Neural cell (in vitro differentiated cells): ENCODE measurements at regions not wholly inside any gene's neighbourhood (a gene's known extent, or its start where the extent isn't known, plus 50 kb on each side); places are given as distances from the start of the nearest gene placed in this dataset.

Experiments
- H2AFZ ChIP-seq: fragments of 200-600, 300-800 bp; sonication (generic), shearing (Covaris generic); 2 replicates; pipeline ENCODE4 v1.6.0; 2014; ENCODE audit warnings: low read depth, mild to moderate bottlenecking, antibody characterized with exemption, low read length, moderate library complexity
- H3F3A ChIP-seq: fragments of 200-600 bp; shearing (Covaris generic); 2 replicates; pipeline ENCODE4 v1.6.1; 2016; ENCODE audit warnings: mild to moderate bottlenecking, moderate library complexity, mixed read lengths, antibody characterized with exemption, low read length; ENCODE audit not compliant: insufficient read depth, poor library complexity, severe bottlenecking
- H3K27ac ChIP-seq: fragments of 200-600, 300-800 bp; sonication (generic), shearing (Covaris generic); 2 replicates; pipeline ENCODE4 v1.5.1; 2014; ENCODE audit warnings: mild to moderate bottlenecking, low read length, moderate library complexity
- H3K27me3 ChIP-seq: fragments of 300-800, 200-600 bp; sonication (generic), shearing (Covaris generic); 2 replicates; pipeline ENCODE4 v1.6.0; 2014; ENCODE audit warnings: mild to moderate bottlenecking, low read depth, low read length, moderate library complexity; ENCODE audit not compliant: insufficient read depth
- H3K36me3 ChIP-seq: fragments of 300-800, 200-600 bp; sonication (generic), shearing (Covaris generic); 2 replicates; pipeline ENCODE4 v1.5.1; 2014; ENCODE audit warnings: mild to moderate bottlenecking, antibody characterized with exemption, low read length, moderate library complexity; ENCODE audit not compliant: insufficient read depth
- H3K4me2 ChIP-seq: fragments of 300-800, 200-600 bp; sonication (generic), shearing (Covaris generic); 2 replicates; pipeline ENCODE4 v1.6.0; 2014; ENCODE audit warnings: mild to moderate bottlenecking, low read length
- H3K4me3 ChIP-seq: fragments of 300-800, 200-600 bp; sonication (generic), shearing (Covaris generic); 2 replicates; pipeline ENCODE4 v1.5.1; 2014; ENCODE audit warnings: mild to moderate bottlenecking, low read length, moderate library complexity
- H3K79me2 ChIP-seq: fragments of 200-600 bp; shearing (Covaris generic); replicated peaks from 2 replicates; pipeline ENCODE4 v1.6.0; 2014; ENCODE audit warnings: mild to moderate bottlenecking, low read length, moderate library complexity; ENCODE audit not compliant: insufficient read depth
- H3K9ac ChIP-seq: fragments of 300-800, 200-600 bp; sonication (generic), shearing (Covaris generic); 2 replicates; pipeline ENCODE4 v1.6.1; 2016; ENCODE audit warnings: mild to moderate bottlenecking, low read length, mixed read lengths
- H3K9me2 ChIP-seq: fragments of 200-600 bp; shearing (Covaris generic); 2 replicates; pipeline ENCODE4 v1.6.1; 2016; ENCODE audit warnings: mild to moderate bottlenecking, low read length, mixed read lengths; ENCODE audit not compliant: insufficient read depth
- H3K9me3 ChIP-seq: fragments of 200-600, 300-800 bp; sonication (generic), shearing (Covaris generic); 2 replicates; pipeline ENCODE4 v1.6.1; 2016; ENCODE audit warnings: mild to moderate bottlenecking, mixed run types, low read length, moderate library complexity, mixed read lengths
- H4K20me1 ChIP-seq: fragments of 200-600 bp; shearing (Covaris generic); 2 replicates; pipeline ENCODE4 v1.6.1; 2016; ENCODE audit warnings: mild to moderate bottlenecking, mixed run types; ENCODE audit not compliant: insufficient read depth
- CTCF ChIP-seq: fragments of 450-650 bp; IDR thresholded peaks from 2 replicates; pipeline ENCODE4 v1.5.1; 2014; ENCODE audit warnings: antibody characterized with exemption, mild to moderate bottlenecking, moderate library complexity; ENCODE audit not compliant: poor library complexity, severe bottlenecking
- EP300 ChIP-seq: fragments of 450-650 bp; conservative IDR thresholded peaks from 2 replicates; pipeline ENCODE4 v1.6.1; 2014; ENCODE audit warnings: antibody characterized with exemption, mild to moderate bottlenecking, moderate library complexity; ENCODE audit not compliant: poor library complexity, severe bottlenecking
- EZH2 ChIP-seq: fragments of 200-600, 300-800 bp; shearing (Covaris generic), sonication (generic); IDR thresholded peaks from 2 replicates; pipeline ENCODE4 v1.6.1; 2014; ENCODE audit warnings: antibody characterized with exemption, low read length, borderline replicate concordance, mild to moderate bottlenecking; ENCODE audit not compliant: insufficient read depth, poor library complexity, severe bottlenecking
- MXI1 ChIP-seq: fragments of 450-650 bp; conservative IDR thresholded peaks from 2 replicates; pipeline ENCODE4 v1.6.1; 2014; ENCODE audit warnings: antibody characterized with exemption, mild to moderate bottlenecking; ENCODE audit not compliant: poor library complexity, severe bottlenecking
- POLR2AphosphoS5 ChIP-seq: IDR thresholded peaks from 2 replicates; pipeline ENCODE4 v1.6.1; 2012
- RAD21 ChIP-seq: fragments of 450-650 bp; conservative IDR thresholded peaks from 2 replicates; pipeline ENCODE4 v1.6.1; 2014; ENCODE audit warnings: antibody characterized with exemption, mild to moderate bottlenecking, moderate library complexity
- REST ChIP-seq: IDR thresholded peaks from 2 replicates; pipeline ENCODE4 v1.6.1; 2012; ENCODE audit warnings: borderline replicate concordance
- SMC3 ChIP-seq: fragments of 450-650 bp; conservative IDR thresholded peaks from 2 replicates; pipeline ENCODE4 v1.6.1; 2014; ENCODE audit warnings: antibody characterized with exemption, mild to moderate bottlenecking, moderate library complexity; ENCODE audit not compliant: poor library complexity
- TAF1 ChIP-seq: IDR thresholded peaks from 2 replicates; pipeline ENCODE4 v1.6.1; 2012; ENCODE audit warnings: low read depth

GRCh38 chr18:44517136-44517535 lies 163.6 kb upstream of the SETBP1 start:
- H3K4me2 ChIP-seq, result no peak overlapping the region
- no peaks in the 10 kb centered on the region for H3K79me2 ChIP-seq
- no peaks in the 10 kb centered on the region for H3F3A ChIP-seq
- no peak for TF ChIP-seq EP300
- TF ChIP-seq RAD21, result no peak
- no peak overlapping the region for H3K9ac ChIP-seq
- no peak overlapping the region for H2AFZ ChIP-seq
- H3K27ac ChIP-seq, result no peak overlapping the region
- no peaks in the 10 kb centered on the region for H3K9me3 ChIP-seq
- no peaks in the 10 kb centered on the region for H3K27me3 ChIP-seq
- no peaks in the 10 kb centered on the region for H3K9me2 ChIP-seq
- no peak overlapping the region for H3K4me3 ChIP-seq
- no peaks in the 10 kb centered on the region for H4K20me1 ChIP-seq
- no peaks in the 10 kb centered on the region for H3K36me3 ChIP-seq

- no peaks in the 10 kb centered on the region for H3K9me2 ChIP-seq
- no peak overlapping the region for H3K9ac ChIP-seq
- no peak overlapping the region for H3K4me2 ChIP-seq
- no peak overlapping the region for H2AFZ ChIP-seq
- no peaks in the 10 kb centered on the region for H3K9me3 ChIP-seq
- no peak for TF ChIP-seq REST
- no peak overlapping the region for H3K4me3 ChIP-seq
- H3K27me3 ChIP-seq, result no peaks in the 10 kb centered on the region
- H3K36me3 ChIP-seq, result no peaks in the 10 kb centered on the region
- no peaks in the 10 kb centered on the region for H3K79me2 ChIP-seq
- H3K27ac ChIP-seq, result no peak overlapping the region
- H4K20me1 ChIP-seq, result no peaks in the 10 kb centered on the region
- no peaks in the 10 kb centered on the region for H3F3A ChIP-seq
Measured at GRCh38 chr18:44518091-44518615, 162.5 kb upstream of the SETBP1 start.

GRCh38 chr18:44518666-44519065 lies 162.0 kb upstream of the SETBP1 start:
- Histone ChIP-seq H3K36me3 (no peaks in the 10 kb centered on the region), H3K79me2 (no peaks in the 10 kb centered on the region), H3K4me2 (no peak overlapping the region), H3K4me3 (no peak overlapping the region), H2AFZ (no peak overlapping the region), H3K9me3 (no peaks in the 10 kb centered on the region), H4K20me1 (no peaks in the 10 kb centered on the region), H3F3A (no peaks in the 10 kb centered on the region), H3K9me2 (no peaks in the 10 kb centered on the region), H3K9ac (no peak overlapping the region), H3K27me3 (no peaks in the 10 kb centered on the region), H3K27ac (no peak overlapping the region)
- no peak for TF ChIP-seq SMC3
- TF ChIP-seq TAF1, result no peak
- no peak for TF ChIP-seq EZH2
- no peak for TF ChIP-seq MXI1
- TF ChIP-seq RAD21, result no peak
- TF ChIP-seq EP300, result no peak
- TF ChIP-seq REST, result no peak
- no peak for TF ChIP-seq POLR2AphosphoS5
- no peak for TF ChIP-seq CTCF
